PC-9 (cell line): ENCODE measurements at regions not wholly inside any gene's neighbourhood (a gene's known extent, or its start where the extent isn't known, plus 50 kb on each side); places are given as distances from the start of the nearest gene placed in this dataset.

Experiments used
- CTCF ChIP-seq: fragments of 200-600 bp; sonication (generic); conservative IDR thresholded peaks from 2 replicates; pipeline ENCODE4 v1.6.1; 2017; ENCODE audit warnings: mixed run types, antibody characterized with exemption, mild to moderate bottlenecking, moderate library complexity
- EZH2 ChIP-seq: fragments of 200-600 bp; sonication (generic); IDR thresholded peaks from 2 replicates; pipeline ENCODE4 v1.8.0; 2017; ENCODE audit warnings: antibody characterized with exemption, low read depth

GRCh38 chr10:61304746-61305145 is 148.4 kb downstream of the TMEM26 start:
- TF ChIP-seq EZH2 = no peak
- no peak for TF ChIP-seq CTCF
